Transverse colon (tissue), 4 donors: ENCODE measurements at regions not wholly inside any gene's neighbourhood (a gene's known extent, or its start where the extent isn't known, plus 50 kb on each side); places are given as distances from the start of the nearest gene placed in this dataset.

Experiments used
- DNase-seq: peaks from one replicate; pipeline ENCODE4 v3.0.0-alpha.2; 2019
- H3K27ac ChIP-seq, 4 donors: fragments of 200-600 bp; sonication (generic); 2 replicates each; pipeline ENCODE4 v1.5.1; 2016 to 2018; ENCODE audit warnings: inconsistent platforms in 4 of 4
- H3K27me3 ChIP-seq: fragments of 200-600 bp; sonication (generic); 2 replicates; pipeline ENCODE4 v1.5.1; 2017; ENCODE audit warnings: inconsistent platforms
- H3K36me3 ChIP-seq, 4 donors: fragments of 200-600 bp; sonication (generic); 2 replicates each; pipeline ENCODE4 v1.5.1; 2017 to 2019; ENCODE audit warnings: inconsistent platforms in 4 of 4
- H3K4me1 ChIP-seq, 4 donors: fragments of 200-600 bp; sonication (generic); 2 replicates each; pipeline ENCODE4 v1.5.1; 2017 to 2020; ENCODE audit warnings: inconsistent platforms in 4 of 4
- H3K4me3 ChIP-seq, 4 donors: fragments of 200-600 bp; sonication (generic); 1 replicate in 1 of 4; 2 replicates in 3 of 4; pipeline versions ENCODE4 v1.5.1 to v1.6.1; 2017 to 2019; ENCODE audit warnings: inconsistent platforms in 4 of 4
- H3K9me3 ChIP-seq, 2 donors: fragments of 200-600 bp; sonication (generic); 2 replicates each; pipeline ENCODE4 v1.5.1; 2017 to 2019; ENCODE audit warnings: inconsistent platforms in 2 of 2
- EP300 ChIP-seq: sonication (generic); formaldehyde crosslinking; IDR thresholded peaks from one replicate; pipeline ENCODE4 v1.6.1; 2017; ENCODE audit warnings: antibody characterized with exemption, low read depth
- POLR2A ChIP-seq: fragments of 450-650 bp; IDR thresholded peaks from one replicate; pipeline ENCODE4 v1.6.1; 2016; ENCODE audit warnings: antibody characterized with exemption, mild to moderate bottlenecking, moderate library complexity
- POLR2AphosphoS5 ChIP-seq, 3 donors: sonication (generic); formaldehyde crosslinking; IDR thresholded peaks; one replicate each; pipeline ENCODE4 v1.6.1; 2016; ENCODE audit warnings: antibody characterized with exemption in 3 of 3
- WGBS, 2 donors: methylation state at CpG; one replicate each; pipeline ENCODE4 v1.1.5; 2018; ENCODE audit warnings: low coverage in 1 of 2; 5-methylcytosine and 5-hydroxymethylcytosine counted together
- in situ Hi-C, 4 donors: fragments of 200-750 bp; cut with MboI; loops; one replicate each; pipeline versions ENCODE4 v1.15.0 to v1.15.1; 2017; ENCODE audit warnings: low sequenced_read_pairs in 3 of 4, low pct_ligation_motif_present in 1 of 4, low pct_unique_long_range_greater_than_20kb in 1 of 4
- intact Hi-C: fragments of 100-400 bp; cut with DNase I; formaldehyde crosslinking; loops from one replicate; pipeline ENCODE4 v1.15.1; 2023; ENCODE audit warnings: low total_unique reads
- TF ChIP-seq, protein P1 (sequence below), 5 experiments: fragments of 200-600 bp in 3 of 5; fragments of 450-650 bp in 2 of 5; sonication (generic) in 3 of 5; IDR thresholded peaks; 1 replicate in 2 of 5; 2 replicates in 3 of 5; pipeline ENCODE4 v1.5.1; 2016 to 2017; ENCODE audit warnings: antibody characterized with exemption in 5 of 5, inconsistent platforms in 3 of 5, mild to moderate bottlenecking in 2 of 5, moderate library complexity in 1 of 5

GRCh38 chr1:24261977-24262376 is 57.2 kb upstream of the GRHL3 start:
- Histone ChIP-seq H3K27me3 (no peaks in the 10 kb centered on the region), H3K4me1 (peaks cover 0 to 5% (median 0%) of the 10 kb centered on the region in 4 donors), H3K27ac (no peak overlapping the region), H3K36me3 (no peaks in the 10 kb centered on the region), H3K9me3 (no peaks in the 10 kb centered on the region), H3K4me3 (no peak overlapping the region)
- DNase-seq: no peak
- in situ Hi-C loops: no loop called here
- 70 to 73% methylated on average over 3 to 5 of the region's 5 CpGs for WGBS, 2 donors
- TF ChIP-seq EP300: no peak
- TF ChIP-seq POLR2AphosphoS5 (IDR thresholded peaks at IDR 0.05): no peak
- TF ChIP-seq POLR2A: no peak
- TF ChIP-seq, protein P1, sequence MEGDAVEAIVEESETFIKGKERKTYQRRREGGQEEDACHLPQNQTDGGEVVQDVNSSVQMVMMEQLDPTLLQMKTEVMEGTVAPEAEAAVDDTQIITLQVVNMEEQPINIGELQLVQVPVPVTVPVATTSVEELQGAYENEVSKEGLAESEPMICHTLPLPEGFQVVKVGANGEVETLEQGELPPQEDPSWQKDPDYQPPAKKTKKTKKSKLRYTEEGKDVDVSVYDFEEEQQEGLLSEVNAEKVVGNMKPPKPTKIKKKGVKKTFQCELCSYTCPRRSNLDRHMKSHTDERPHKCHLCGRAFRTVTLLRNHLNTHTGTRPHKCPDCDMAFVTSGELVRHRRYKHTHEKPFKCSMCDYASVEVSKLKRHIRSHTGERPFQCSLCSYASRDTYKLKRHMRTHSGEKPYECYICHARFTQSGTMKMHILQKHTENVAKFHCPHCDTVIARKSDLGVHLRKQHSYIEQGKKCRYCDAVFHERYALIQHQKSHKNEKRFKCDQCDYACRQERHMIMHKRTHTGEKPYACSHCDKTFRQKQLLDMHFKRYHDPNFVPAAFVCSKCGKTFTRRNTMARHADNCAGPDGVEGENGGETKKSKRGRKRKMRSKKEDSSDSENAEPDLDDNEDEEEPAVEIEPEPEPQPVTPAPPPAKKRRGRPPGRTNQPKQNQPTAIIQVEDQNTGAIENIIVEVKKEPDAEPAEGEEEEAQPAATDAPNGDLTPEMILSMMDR (IDR thresholded peaks at IDR 0.05): no peak
- intact Hi-C loops: no loop called here

DNA sequence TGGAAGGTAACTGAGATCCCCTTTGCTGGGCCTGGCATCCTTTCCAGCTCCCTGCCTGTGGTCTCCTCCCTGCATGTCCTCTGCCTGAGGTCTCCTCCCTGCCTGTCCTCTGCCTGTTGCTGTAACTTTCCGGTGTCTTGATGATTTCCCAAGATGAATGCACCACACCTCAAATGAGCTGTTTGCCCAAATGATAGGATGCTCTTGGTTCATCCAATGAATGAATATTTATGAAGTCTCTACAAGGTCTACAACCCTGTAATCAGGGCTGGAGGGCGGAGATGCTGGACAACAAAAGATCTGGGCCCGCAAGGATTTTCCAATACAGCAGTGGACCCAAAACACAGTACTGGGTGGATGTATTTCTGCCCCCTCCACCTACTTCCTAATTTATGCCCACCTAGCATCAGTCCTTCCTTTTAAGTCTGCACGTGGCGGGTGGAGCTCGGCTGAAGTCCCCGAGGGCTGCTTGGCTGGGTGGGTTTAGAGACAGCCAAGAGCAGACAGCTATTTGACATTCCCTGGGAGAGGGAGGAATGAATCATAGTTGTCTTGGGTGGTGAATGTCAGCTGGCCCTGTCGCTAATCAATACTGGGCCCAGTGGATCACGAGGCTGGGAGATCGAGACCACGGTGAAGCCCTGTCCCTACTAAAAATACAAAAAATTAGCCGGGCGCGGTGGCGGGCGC is 60.3 kb upstream of the GRHL3 start:
- H3K36me3 ChIP-seq: no peaks in the 10 kb centered on the region
- H3K9me3 ChIP-seq: no peaks in the 10 kb centered on the region
- no peak for DNase-seq
- H3K27me3 ChIP-seq: no peaks in the 10 kb centered on the region
- WGBS, 2 donors: 93% methylated on average over 16 of the region's 16 CpGs; no CpG with 5 or more reads in 1 of the 2 donors
- H3K27ac ChIP-seq: no peak overlapping the region
- H3K4me3 ChIP-seq: no peak overlapping the region
- intact Hi-C loops: no loop called here
- in situ Hi-C loops: no loop called here
- H3K4me1 ChIP-seq: no peaks in the 10 kb centered on the region
- TF ChIP-seq, protein P1 (IDR thresholded peaks at IDR 0.05): no peak
- TF ChIP-seq EP300: no peak
- TF ChIP-seq POLR2AphosphoS5 (IDR thresholded peaks at IDR 0.05): no peak
- TF ChIP-seq POLR2A: no peak

GRCh38 chr1:24257373-24257772 is 61.8 kb upstream of the GRHL3 start:
- Histone ChIP-seq H3K27me3 (no peaks in the 10 kb centered on the region), H3K27ac (no peak overlapping the region), H3K4me3 (no peak overlapping the region), H3K36me3 (no peaks in the 10 kb centered on the region), H3K9me3 (no peaks in the 10 kb centered on the region), H3K4me1 (peaks cover 0 to 3% (median 0%) of the 10 kb centered on the region in 4 donors)
- no peak for DNase-seq
- 86% methylated on average over 2 of the region's 2 CpGs; no CpG with 5 or more reads in 1 of the 2 donors for WGBS, 2 donors
- in situ Hi-C loops (no loop called here), intact Hi-C loops (no loop called here)
- TF ChIP-seq POLR2A (no peak), EP300 (no peak), POLR2AphosphoS5 (IDR thresholded peaks at IDR 0.05) (no peak)
- TF ChIP-seq, protein P1 (IDR thresholded peaks at IDR 0.05): no peak

GRCh38 chr1:24256687-24257086 is 62.5 kb upstream of the GRHL3 start:
- no peaks in the 10 kb centered on the region for H3K36me3 ChIP-seq
- no peak overlapping the region for H3K4me3 ChIP-seq
- no peak for DNase-seq
- H3K9me3 ChIP-seq: no peaks in the 10 kb centered on the region
- intact Hi-C loops (no loop called here), in situ Hi-C loops (no loop called here)
- H3K4me1 ChIP-seq: peaks cover 0 to 4% (median 0%) of the 10 kb centered on the region in 4 donors
- no peak overlapping the region for H3K27ac ChIP-seq
- TF ChIP-seq POLR2AphosphoS5 (IDR thresholded peaks at IDR 0.05) (no peak), EP300 (no peak), POLR2A (no peak)
- TF ChIP-seq, protein P1 (IDR thresholded peaks at IDR 0.05): no peak
- H3K27me3 ChIP-seq: no peaks in the 10 kb centered on the region
- 75 to 83% methylated on average over 2 of the region's 2 CpGs for WGBS, 2 donors
